ENCODE measurements at regions not wholly inside any gene's neighbourhood (a gene's known extent, or its start where the extent isn't known, plus 50 kb on each side); places are given as distances from the start of the nearest gene placed in this dataset.

GRCh38 chr2:14722904-14723570 is 90.5 kb downstream of the LRATD1 start:
- H3K9ac ChIP-seq (ENCODE audit: low read length) = no peak overlapping the region
- H3K27me3 ChIP-seq (ENCODE audit: control insufficient read depth, insufficient read depth, low read length) = no peaks in the 10 kb centered on the region
- H3K4me3 ChIP-seq (ENCODE audit: low read length) = no peak overlapping the region
- no peaks in the 10 kb centered on the region for H3K36me3 ChIP-seq (ENCODE audit: control insufficient read depth, insufficient read depth, low read length)
- H3K4me1 ChIP-seq (ENCODE audit: control insufficient read depth, insufficient read depth, low read length) = no peaks in the 10 kb centered on the region
- no peak overlapping the region for H3K27ac ChIP-seq (ENCODE audit: low read depth, low read length)

- Histone ChIP-seq H3K9ac (ENCODE audit: low read length) (no peak overlapping the region), H3K27ac (ENCODE audit: low read depth, low read length) (no peak overlapping the region), H3K36me3 (ENCODE audit: control insufficient read depth, insufficient read depth, low read length) (no peaks in the 10 kb centered on the region), H3K4me1 (ENCODE audit: control insufficient read depth, insufficient read depth, low read length) (no peaks in the 10 kb centered on the region), H3K4me3 (ENCODE audit: low read length) (no peak overlapping the region), H3K27me3 (ENCODE audit: control insufficient read depth, insufficient read depth, low read length) (no peaks in the 10 kb centered on the region)
These were observed 91.2 kb downstream of the LRATD1 start for GRCh38 chr2:14723684-14724083.

- Histone ChIP-seq H3K36me3 (ENCODE audit: control insufficient read depth, insufficient read depth, low read length) (no peaks in the 10 kb centered on the region), H3K27ac (ENCODE audit: low read depth, low read length) (no peak overlapping the region), H3K4me1 (ENCODE audit: control insufficient read depth, insufficient read depth, low read length) (no peaks in the 10 kb centered on the region), H3K9ac (ENCODE audit: low read length) (no peak overlapping the region), H3K27me3 (ENCODE audit: control insufficient read depth, insufficient read depth, low read length) (no peaks in the 10 kb centered on the region), H3K4me3 (ENCODE audit: low read length) (no peak overlapping the region)
These were observed 103.2 kb downstream of the LRATD1 start for GRCh38 chr2:14735696-14736095.

GRCh38 chr2:14737201-14737600 is 104.7 kb downstream of the LRATD1 start:
- Histone ChIP-seq H3K9ac (ENCODE audit: low read length) (no peak overlapping the region), H3K36me3 (ENCODE audit: control insufficient read depth, insufficient read depth, low read length) (no peaks in the 10 kb centered on the region), H3K4me3 (ENCODE audit: low read length) (no peak overlapping the region), H3K4me1 (ENCODE audit: control insufficient read depth, insufficient read depth, low read length) (no peaks in the 10 kb centered on the region), H3K27ac (ENCODE audit: low read depth, low read length) (no peak overlapping the region), H3K27me3 (ENCODE audit: control insufficient read depth, insufficient read depth, low read length) (no peaks in the 10 kb centered on the region)

GRCh38 chr2:14743861-14744260 is 111.3 kb downstream of the LRATD1 start:
- Histone ChIP-seq H3K27me3 (ENCODE audit: control insufficient read depth, insufficient read depth, low read length) (no peaks in the 10 kb centered on the region), H3K9ac (ENCODE audit: low read length) (no peak overlapping the region)

GRCh38 chr2:14745288-14746076 is 113.0 kb downstream of the LRATD1 start:
- Histone ChIP-seq H3K4me3 (ENCODE audit: low read length) (no peak overlapping the region), H3K36me3 (ENCODE audit: control insufficient read depth, insufficient read depth, low read length) (no peaks in the 10 kb centered on the region), H3K27ac (ENCODE audit: low read depth, low read length) (no peak overlapping the region), H3K4me1 (ENCODE audit: control insufficient read depth, insufficient read depth, low read length) (no peaks in the 10 kb centered on the region), H3K9ac (ENCODE audit: low read length) (no peak overlapping the region), H3K27me3 (ENCODE audit: control insufficient read depth, insufficient read depth, low read length) (no peaks in the 10 kb centered on the region)

More at GRCh38 chr2:14743861-14744260, 111.3 kb downstream of the LRATD1 start:
- Histone ChIP-seq H3K27ac (ENCODE audit: low read depth, low read length) (no peak overlapping the region), H3K4me1 (ENCODE audit: control insufficient read depth, insufficient read depth, low read length) (no peaks in the 10 kb centered on the region), H3K4me3 (ENCODE audit: low read length) (no peak overlapping the region), H3K36me3 (ENCODE audit: control insufficient read depth, insufficient read depth, low read length) (no peaks in the 10 kb centered on the region)

- Histone ChIP-seq H3K36me3 (ENCODE audit: control insufficient read depth, insufficient read depth, low read length) (no peaks in the 10 kb centered on the region), H3K27me3 (ENCODE audit: control insufficient read depth, insufficient read depth, low read length) (no peaks in the 10 kb centered on the region), H3K9ac (ENCODE audit: low read length) (no peak overlapping the region), H3K4me3 (ENCODE audit: low read length) (no peak overlapping the region), H3K27ac (ENCODE audit: low read depth, low read length) (no peak overlapping the region), H3K4me1 (ENCODE audit: control insufficient read depth, insufficient read depth, low read length) (no peaks in the 10 kb centered on the region)
These were observed 113.6 kb downstream of the LRATD1 start for GRCh38 chr2:14746133-14746532.

- no peak overlapping the region for H3K9ac ChIP-seq (ENCODE audit: low read length)
- H3K27me3 ChIP-seq (ENCODE audit: control insufficient read depth, insufficient read depth, low read length) = no peaks in the 10 kb centered on the region
- H3K4me1 ChIP-seq (ENCODE audit: control insufficient read depth, insufficient read depth, low read length) = no peaks in the 10 kb centered on the region
- H3K4me3 ChIP-seq (ENCODE audit: low read length) = no peak overlapping the region
- no peaks in the 10 kb centered on the region for H3K36me3 ChIP-seq (ENCODE audit: control insufficient read depth, insufficient read depth, low read length)
- no peak overlapping the region for H3K27ac ChIP-seq (ENCODE audit: low read depth, low read length)
These were observed 114.9 kb downstream of the LRATD1 start for GRCh38 chr2:14747447-14747846.

GRCh38 chr2:14749884-14750283 is 117.4 kb downstream of the LRATD1 start:
- no peak overlapping the region for H3K4me3 ChIP-seq (ENCODE audit: low read length)
- H3K27ac ChIP-seq (ENCODE audit: low read depth, low read length) = no peak overlapping the region
- H3K36me3 ChIP-seq (ENCODE audit: control insufficient read depth, insufficient read depth, low read length) = no peaks in the 10 kb centered on the region
- no peaks in the 10 kb centered on the region for H3K27me3 ChIP-seq (ENCODE audit: control insufficient read depth, insufficient read depth, low read length)
- H3K9ac ChIP-seq (ENCODE audit: low read length) = no peak overlapping the region
- H3K4me1 ChIP-seq (ENCODE audit: control insufficient read depth, insufficient read depth, low read length) = no peaks in the 10 kb centered on the region

- Histone ChIP-seq H3K27ac (ENCODE audit: low read depth, low read length) (no peak overlapping the region), H3K27me3 (ENCODE audit: control insufficient read depth, insufficient read depth, low read length) (no peaks in the 10 kb centered on the region), H3K36me3 (ENCODE audit: control insufficient read depth, insufficient read depth, low read length) (no peaks in the 10 kb centered on the region)
These were observed 117.9 kb downstream of the LRATD1 start for GRCh38 chr2:14750433-14750832.

GRCh38 chr2:14751581-14751980 is 119.1 kb downstream of the LRATD1 start:
- H3K27me3 ChIP-seq (ENCODE audit: control insufficient read depth, insufficient read depth, low read length) = no peaks in the 10 kb centered on the region
- H3K9ac ChIP-seq (ENCODE audit: low read length) = no peak overlapping the region
- no peak overlapping the region for H3K27ac ChIP-seq (ENCODE audit: low read depth, low read length)
- H3K36me3 ChIP-seq (ENCODE audit: control insufficient read depth, insufficient read depth, low read length) = no peaks in the 10 kb centered on the region
- H3K4me1 ChIP-seq (ENCODE audit: control insufficient read depth, insufficient read depth, low read length) = no peaks in the 10 kb centered on the region
- H3K4me3 ChIP-seq (ENCODE audit: low read length) = no peak overlapping the region

More at GRCh38 chr2:14750433-14750832, 117.9 kb downstream of the LRATD1 start:
- Histone ChIP-seq H3K9ac (ENCODE audit: low read length) (no peak overlapping the region), H3K4me1 (ENCODE audit: control insufficient read depth, insufficient read depth, low read length) (no peaks in the 10 kb centered on the region), H3K4me3 (ENCODE audit: low read length) (no peak overlapping the region)

GRCh38 chr2:14752295-14752694 is 119.8 kb downstream of the LRATD1 start:
- Histone ChIP-seq H3K9ac (ENCODE audit: low read length) (no peak overlapping the region), H3K36me3 (ENCODE audit: control insufficient read depth, insufficient read depth, low read length) (no peaks in the 10 kb centered on the region), H3K4me3 (ENCODE audit: low read length) (no peak overlapping the region), H3K4me1 (ENCODE audit: control insufficient read depth, insufficient read depth, low read length) (no peaks in the 10 kb centered on the region), H3K27me3 (ENCODE audit: control insufficient read depth, insufficient read depth, low read length) (no peaks in the 10 kb centered on the region), H3K27ac (ENCODE audit: low read depth, low read length) (no peak overlapping the region)

GRCh38 chr2:14756122-14756541 is 123.6 kb downstream of the LRATD1 start:
- no peak overlapping the region for H3K27ac ChIP-seq (ENCODE audit: low read depth, low read length)
- H3K36me3 ChIP-seq (ENCODE audit: control insufficient read depth, insufficient read depth, low read length) = no peaks in the 10 kb centered on the region
- H3K9ac ChIP-seq (ENCODE audit: low read length) = no peak overlapping the region
- H3K4me1 ChIP-seq (ENCODE audit: control insufficient read depth, insufficient read depth, low read length) = no peaks in the 10 kb centered on the region
- H3K4me3 ChIP-seq (ENCODE audit: low read length) = no peak overlapping the region
- H3K27me3 ChIP-seq (ENCODE audit: control insufficient read depth, insufficient read depth, low read length) = no peaks in the 10 kb centered on the region
